ENCODE measurements at regions not wholly inside any gene's neighbourhood (a gene's known extent, or its start where the extent isn't known, plus 50 kb on each side); places are given as distances from the start of the nearest gene placed in this dataset.

DNA sequence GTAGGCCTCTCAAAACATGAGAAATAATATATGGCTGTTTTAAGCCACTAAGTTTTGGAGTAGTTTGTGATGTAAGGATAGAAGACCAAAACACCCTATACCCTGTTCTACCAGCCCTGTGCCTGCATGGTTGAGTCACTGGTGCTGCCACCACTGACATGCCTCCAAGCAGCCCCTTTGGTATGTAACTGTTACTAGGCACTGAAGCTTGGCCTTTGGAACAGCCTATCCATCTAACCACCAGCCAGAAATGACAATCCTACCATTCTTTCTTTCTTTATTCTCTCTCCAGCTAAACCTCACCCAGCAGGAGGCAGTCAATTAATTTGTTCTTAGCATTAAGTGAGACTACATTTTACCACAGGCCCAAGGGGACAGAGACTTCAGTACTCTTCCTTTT lies 240.3 kb downstream of the MSRB3 start:
- TF ChIP-seq, protein P1, sequence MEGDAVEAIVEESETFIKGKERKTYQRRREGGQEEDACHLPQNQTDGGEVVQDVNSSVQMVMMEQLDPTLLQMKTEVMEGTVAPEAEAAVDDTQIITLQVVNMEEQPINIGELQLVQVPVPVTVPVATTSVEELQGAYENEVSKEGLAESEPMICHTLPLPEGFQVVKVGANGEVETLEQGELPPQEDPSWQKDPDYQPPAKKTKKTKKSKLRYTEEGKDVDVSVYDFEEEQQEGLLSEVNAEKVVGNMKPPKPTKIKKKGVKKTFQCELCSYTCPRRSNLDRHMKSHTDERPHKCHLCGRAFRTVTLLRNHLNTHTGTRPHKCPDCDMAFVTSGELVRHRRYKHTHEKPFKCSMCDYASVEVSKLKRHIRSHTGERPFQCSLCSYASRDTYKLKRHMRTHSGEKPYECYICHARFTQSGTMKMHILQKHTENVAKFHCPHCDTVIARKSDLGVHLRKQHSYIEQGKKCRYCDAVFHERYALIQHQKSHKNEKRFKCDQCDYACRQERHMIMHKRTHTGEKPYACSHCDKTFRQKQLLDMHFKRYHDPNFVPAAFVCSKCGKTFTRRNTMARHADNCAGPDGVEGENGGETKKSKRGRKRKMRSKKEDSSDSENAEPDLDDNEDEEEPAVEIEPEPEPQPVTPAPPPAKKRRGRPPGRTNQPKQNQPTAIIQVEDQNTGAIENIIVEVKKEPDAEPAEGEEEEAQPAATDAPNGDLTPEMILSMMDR (IDR thresholded peaks at IDR 0.05; ENCODE audit: low read depth, low read length): no peak
- TF ChIP-seq, protein P2, sequence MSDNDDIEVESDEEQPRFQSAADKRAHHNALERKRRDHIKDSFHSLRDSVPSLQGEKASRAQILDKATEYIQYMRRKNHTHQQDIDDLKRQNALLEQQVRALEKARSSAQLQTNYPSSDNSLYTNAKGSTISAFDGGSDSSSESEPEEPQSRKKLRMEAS (IDR thresholded peaks at IDR 0.05; ENCODE audit: low read depth, low read length): no peak
